H1 (cell line): ENCODE measurements at regions not wholly inside any gene's neighbourhood (a gene's known extent, or its start where the extent isn't known, plus 50 kb on each side); places are given as distances from the start of the nearest gene placed in this dataset.

Experiments
- CTCF ChIA-PET: fragments of 300-600 bp; sonication (Branson Sonifier 250); formaldehyde crosslinking; loops from one replicate; lab custom pipeline; 2021; ENCODE audit not compliant: partially characterized antibody; lab: Charles Lee
- POLR2A ChIA-PET: fragments of 300-600 bp; sonication (Branson Sonifier 250); formaldehyde crosslinking; loops from one replicate; lab custom pipeline; 2021; ENCODE audit warnings: inconsistent platforms; ENCODE audit not compliant: partially characterized antibody; lab: Charles Lee
- DNase-seq, 2 experiments: peaks; one replicate each; pipeline versions ENCODE4 v3.0.0 to v3.0.0-alpha.2; 2010 to 2022; ENCODE audit warnings: low spot score in 2 of 2, low read depth in 1 of 2, mixed read lengths in 1 of 2
- FAIRE-seq: peaks from 2 replicates; lab custom pipeline; 2011; peaks lifted over from hg19 to GRCh38; lab: Jason Lieb, UNC
- H2AFZ ChIP-seq: 2 replicates; pipeline ENCODE4 v1.8.1; 2012; ENCODE audit warnings: low read length, inconsistent platforms
- H2AK5ac ChIP-seq: 2 replicates; pipeline ENCODE4 v1.6.1; 2013; ENCODE audit warnings: low read depth, low read length
- H2BK120ac ChIP-seq: replicated peaks from 2 replicates; pipeline ENCODE3; 2013; ENCODE audit warnings: low read depth, low read length, inconsistent platforms
- H2BK12ac ChIP-seq: 2 replicates; pipeline ENCODE4 v1.6.1; 2013; ENCODE audit warnings: low read depth, low read length
- H2BK15ac ChIP-seq: 2 replicates; pipeline ENCODE4 v1.6.1; 2013; ENCODE audit warnings: low read length
- H2BK20ac ChIP-seq: 2 replicates; pipeline ENCODE4 v1.6.1; 2013; ENCODE audit warnings: low read length
- H2BK5ac ChIP-seq: 2 replicates; pipeline ENCODE4 v1.6.1; 2013; ENCODE audit warnings: low read depth, low read length
- H3K14ac ChIP-seq: 2 replicates; pipeline ENCODE4 v1.6.1; 2013; ENCODE audit warnings: inconsistent platforms; ENCODE audit not compliant: insufficient read length
- H3K18ac ChIP-seq: 2 replicates; pipeline ENCODE4 v1.6.1; 2013; ENCODE audit warnings: low read length; ENCODE audit errors: extremely low read depth
- H3K23ac ChIP-seq: 2 replicates; pipeline ENCODE4 v1.6.1; 2013; ENCODE audit warnings: inconsistent platforms; ENCODE audit not compliant: insufficient read length
- H3K23me2 ChIP-seq: 2 replicates; pipeline ENCODE4 v1.6.1; 2013; ENCODE audit warnings: low read depth, low read length
- H3K27ac ChIP-seq: 2 replicates; pipeline ENCODE4 v1.6.1; 2011; ENCODE audit warnings: low read depth, low read length, inconsistent platforms
- H3K27me3 ChIP-seq, 4 experiments: replicated peaks in 1 of 4; 1 replicate in 1 of 4; 2 replicates in 3 of 4; pipeline versions ENCODE4 v1.6.1 to v1.8.1; 2011 to 2013; ENCODE audit warnings: low read length in 3 of 4, mild to moderate bottlenecking in 3 of 4, inconsistent platforms in 2 of 4, mixed read lengths in 2 of 4, moderate library complexity in 1 of 4; ENCODE audit not compliant: control insufficient read depth in 3 of 4, insufficient read depth in 3 of 4; ENCODE audit errors: extremely low read depth in 1 of 4
- H3K36me3 ChIP-seq, 4 experiments: 2 replicates each; pipeline versions ENCODE4 v1.6.1 to v1.8.1; 2011 to 2013; ENCODE audit warnings: mild to moderate bottlenecking in 4 of 4, low read length in 3 of 4, moderate library complexity in 2 of 4, control low read depth in 1 of 4, inconsistent platforms in 1 of 4; ENCODE audit not compliant: insufficient read depth in 4 of 4, control insufficient read depth in 2 of 4
- H3K4ac ChIP-seq: replicated peaks from 2 replicates; pipeline ENCODE3; 2013; ENCODE audit warnings: low read length, low read depth, mixed read lengths, inconsistent platforms; ENCODE audit not compliant: insufficient read length
- H3K4me1 ChIP-seq, 4 experiments: replicated peaks in 1 of 4; 1 replicate in 1 of 4; 2 replicates in 3 of 4; pipeline versions ENCODE4 v1.6.1 to v1.8.1; 2011 to 2013; ENCODE audit warnings: low read length in 3 of 4, inconsistent platforms in 2 of 4, mixed read lengths in 1 of 4; ENCODE audit not compliant: insufficient read depth in 4 of 4, control insufficient read depth in 3 of 4
- H3K4me2 ChIP-seq, 2 experiments: 2 replicates each; pipeline versions ENCODE4 v1.6.1 to v1.8.1; 2011 to 2013; ENCODE audit warnings: low read depth in 2 of 2, low read length in 2 of 2, control low read depth in 1 of 2, inconsistent platforms in 1 of 2, mild to moderate bottlenecking in 1 of 2; ENCODE audit not compliant: insufficient read depth in 1 of 2
- H3K4me3 ChIP-seq, 4 experiments: fragments of 200-600, 300-600 bp in 1 of 4; sonication (generic), shearing (Covaris generic), sonication (Bioruptor Twin) in 1 of 4; 2 replicates each; pipeline versions ENCODE4 v1.5.1 to v1.8.1; 2011 to 2016; ENCODE audit warnings: low read length in 4 of 4, low read depth in 3 of 4, control low read depth in 2 of 4, inconsistent platforms in 2 of 4, mild to moderate bottlenecking in 2 of 4, mixed read lengths in 1 of 4, moderate library complexity in 1 of 4; ENCODE audit not compliant: insufficient read depth in 2 of 4; ENCODE audit errors: extremely low read depth in 1 of 4
- H3K56ac ChIP-seq: replicated peaks from 2 replicates; pipeline ENCODE3; 2013; ENCODE audit warnings: low read depth, mild to moderate bottlenecking, mixed read lengths, low read length, inconsistent platforms; ENCODE audit not compliant: insufficient read length
- H3K79me1 ChIP-seq: 2 replicates; pipeline ENCODE4 v1.6.1; 2013; ENCODE audit warnings: low read depth, low read length, control low read depth
- H3K79me2 ChIP-seq, 2 experiments: 2 replicates each; pipeline versions ENCODE4 v1.6.1 to v1.8.1; 2012 to 2013; ENCODE audit warnings: low read length in 2 of 2, mild to moderate bottlenecking in 2 of 2, inconsistent platforms in 1 of 2; ENCODE audit not compliant: insufficient read depth in 2 of 2, control insufficient read depth in 1 of 2
- H3K9ac ChIP-seq, 4 experiments: replicated peaks in 1 of 4; 1 replicate in 1 of 4; 2 replicates in 3 of 4; pipeline versions ENCODE4 v1.6.1 to v1.8.1; 2011 to 2013; ENCODE audit warnings: low read depth in 3 of 4, low read length in 3 of 4, control low read depth in 2 of 4, mild to moderate bottlenecking in 2 of 4, moderate library complexity in 2 of 4, inconsistent platforms in 1 of 4; ENCODE audit errors: extremely low read depth in 1 of 4
- H3K9me3 ChIP-seq, 2 experiments: 2 replicates each; pipeline versions ENCODE4 v1.6.1 to v1.8.1; 2012 to 2013; ENCODE audit warnings: mild to moderate bottlenecking in 2 of 2, moderate library complexity in 2 of 2, control low read depth in 1 of 2, inconsistent platforms in 1 of 2, low read depth in 1 of 2, low read length in 1 of 2, mixed read lengths in 1 of 2; ENCODE audit not compliant: insufficient read depth in 2 of 2
- H4K20me1 ChIP-seq, 2 experiments: replicated peaks in 1 of 2; 2 replicates each; pipeline versions ENCODE3 to v1.8.1; 2011 to 2013; ENCODE audit warnings: inconsistent platforms in 2 of 2, low read length in 2 of 2, mild to moderate bottlenecking in 1 of 2; ENCODE audit not compliant: insufficient read depth in 2 of 2, control insufficient read depth in 1 of 2
- H4K5ac ChIP-seq: 2 replicates; pipeline ENCODE4 v1.6.1; 2013; ENCODE audit warnings: low read length, low read depth, mixed read lengths, inconsistent platforms; ENCODE audit not compliant: insufficient read length
- H4K8ac ChIP-seq: 2 replicates; pipeline ENCODE4 v1.8.0; 2013; ENCODE audit warnings: mild to moderate bottlenecking, moderate library complexity, low read length, inconsistent platforms; ENCODE audit not compliant: insufficient read depth; ENCODE audit errors: extremely low read depth
- H4K91ac ChIP-seq: replicated peaks from 2 replicates; pipeline ENCODE3; 2013; ENCODE audit warnings: low read length, mixed read lengths, inconsistent platforms; ENCODE audit not compliant: insufficient read length
- KDM4A ChIP-seq: IDR thresholded peaks from one replicate; pipeline ENCODE4 v1.7.1; 2012; ENCODE audit warnings: low read depth, mild to moderate bottlenecking, moderate library complexity, low read length, inconsistent platforms; ENCODE audit not compliant: severe bottlenecking
- POLR2A ChIP-seq, 2 experiments: IDR thresholded peaks; 1 replicate in 1 of 2; 2 replicates in 1 of 2; pipeline ENCODE4 v1.6.1; 2011; ENCODE audit warnings: low read depth in 2 of 2, low read length in 2 of 2, mild to moderate bottlenecking in 2 of 2; ENCODE audit errors: control extremely low read depth in 1 of 2
- SIRT6 ChIP-seq: IDR thresholded peaks from one replicate; pipeline ENCODE4 v1.7.1; 2012; ENCODE audit warnings: low read length, inconsistent platforms
- SRF ChIP-seq: IDR thresholded peaks from 2 replicates; pipeline ENCODE4 v1.6.1; 2011; ENCODE audit warnings: mild to moderate bottlenecking, low read depth, low read length, moderate library complexity
- YY1 ChIP-seq: IDR thresholded peaks from 2 replicates; pipeline ENCODE4 v1.6.1; 2011; ENCODE audit warnings: low read depth, mild to moderate bottlenecking, low read length
- WGBS, 2 experiments: shearing (Covaris generic) in 1 of 2; methylation state at CpG; one replicate each; pipeline versions ENCODE4 v1.1.6 to v1.1.7; 2013 to 2015; ENCODE audit warnings: low lambda C conversion rate in 2 of 2, mixed read lengths in 2 of 2, inconsistent platforms in 1 of 2, low coverage in 1 of 2, missing lambda C conversion rate in 1 of 2; ENCODE audit not compliant: insufficient replicate concordance in 2 of 2, insufficient coverage in 1 of 2, insufficient read length in 1 of 2; ENCODE audit errors: extremely low coverage in 1 of 2, missing lambda C conversion rate in 1 of 2; 5-methylcytosine and 5-hydroxymethylcytosine counted together

- no peak overlapping the region for H3K9ac ChIP-seq
- FAIRE-seq = no peak
- H3K14ac ChIP-seq = no peak overlapping the region
- H4K5ac ChIP-seq = no peak overlapping the region
- H3K56ac ChIP-seq = no peak overlapping the region
- no peaks in the 10 kb centered on the region for H3K4me1 ChIP-seq
- no peaks in the 10 kb centered on the region for H3K79me1 ChIP-seq
- no peak overlapping the region for H3K4me3 ChIP-seq
- H2BK20ac ChIP-seq = no peak overlapping the region
- H2BK12ac ChIP-seq = no peak overlapping the region
- H2BK120ac ChIP-seq = no peak overlapping the region
- H3K27me3 ChIP-seq = no peaks in the 10 kb centered on the region
- 93% methylated on average over 5 of the region's 5 CpGs; no CpG with 5 or more reads in 1 of the 2 experiments for WGBS, 2 experiments
- no peak for DNase-seq
- H3K4me2 ChIP-seq = no peak overlapping the region
- no peaks in the 10 kb centered on the region for H3K36me3 ChIP-seq
- H3K9me3 ChIP-seq = no peaks in the 10 kb centered on the region
- no peaks in the 10 kb centered on the region for H4K20me1 ChIP-seq
- H3K23ac ChIP-seq = no peak overlapping the region
- no peak overlapping the region for H2BK5ac ChIP-seq
- no peak for TF ChIP-seq YY1
- no peak for TF ChIP-seq SIRT6
- no peak for TF ChIP-seq POLR2A (IDR thresholded peaks at IDR 0.05; ENCODE audit: control extremely low read depth in 1 of 2, low read depth in 2 of 2, low read length in 2 of 2)
- TF ChIP-seq SRF = no peak
- no peak for TF ChIP-seq KDM4A
- H3K4ac ChIP-seq = no peak overlapping the region
- no peak overlapping the region for H4K91ac ChIP-seq
- CTCF ChIA-PET = interaction anchor here (0.6 kb wide), 1 partner anchor 397 kb away, joined by 3 read pairs; no protein-coding TSS in a partner anchor
- H3K18ac ChIP-seq = no peak overlapping the region
- no peak overlapping the region for H4K8ac ChIP-seq
- POLR2A ChIA-PET = no interaction called here
- no peaks in the 10 kb centered on the region; the same call in 1 of the 2 replicates for H3K23me2 ChIP-seq
- H2AFZ ChIP-seq = no peak overlapping the region
- no peaks in the 10 kb centered on the region for H3K79me2 ChIP-seq
- no peak overlapping the region for H3K27ac ChIP-seq
- H2BK15ac ChIP-seq = no peak overlapping the region
- H2AK5ac ChIP-seq = no peak overlapping the region
Observed at GRCh38 chr4:79603681-79604080, 195.7 kb upstream of the GK2 start.
